ENCODE measurements at regions not wholly inside any gene's neighbourhood (a gene's known extent, or its start where the extent isn't known, plus 50 kb on each side); places are given as distances from the start of the nearest gene placed in this dataset.
"Not testable (repeated sequence)": the region's sequence is repeated elsewhere in the genome, so short reads cannot be mapped to it uniquely, and the experiment has no call there.

DNA sequence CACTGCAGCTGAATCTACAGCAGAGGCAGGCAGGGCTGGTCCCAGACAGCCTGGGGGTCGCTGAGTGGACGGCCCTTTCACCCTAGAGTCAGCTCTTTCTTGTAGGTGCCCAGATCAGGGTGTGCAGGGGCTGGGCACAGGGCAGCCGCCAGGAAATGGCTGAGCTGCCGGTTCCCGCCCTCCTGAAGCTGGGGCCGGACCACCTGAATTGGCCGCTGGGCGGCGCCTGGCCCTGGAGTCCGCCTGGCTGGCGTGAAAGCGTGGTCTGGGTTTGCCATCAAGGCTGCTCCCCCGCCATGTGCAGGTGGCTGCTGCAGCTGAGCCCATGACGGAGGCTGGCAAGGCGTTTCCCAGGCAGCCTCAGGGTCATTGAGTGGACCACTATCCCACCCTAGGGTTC is 85.7 kb downstream of the POTEM start:
- DNase-seq (ENCODE audit: low spot score), result not testable (repeated sequence)

DNA sequence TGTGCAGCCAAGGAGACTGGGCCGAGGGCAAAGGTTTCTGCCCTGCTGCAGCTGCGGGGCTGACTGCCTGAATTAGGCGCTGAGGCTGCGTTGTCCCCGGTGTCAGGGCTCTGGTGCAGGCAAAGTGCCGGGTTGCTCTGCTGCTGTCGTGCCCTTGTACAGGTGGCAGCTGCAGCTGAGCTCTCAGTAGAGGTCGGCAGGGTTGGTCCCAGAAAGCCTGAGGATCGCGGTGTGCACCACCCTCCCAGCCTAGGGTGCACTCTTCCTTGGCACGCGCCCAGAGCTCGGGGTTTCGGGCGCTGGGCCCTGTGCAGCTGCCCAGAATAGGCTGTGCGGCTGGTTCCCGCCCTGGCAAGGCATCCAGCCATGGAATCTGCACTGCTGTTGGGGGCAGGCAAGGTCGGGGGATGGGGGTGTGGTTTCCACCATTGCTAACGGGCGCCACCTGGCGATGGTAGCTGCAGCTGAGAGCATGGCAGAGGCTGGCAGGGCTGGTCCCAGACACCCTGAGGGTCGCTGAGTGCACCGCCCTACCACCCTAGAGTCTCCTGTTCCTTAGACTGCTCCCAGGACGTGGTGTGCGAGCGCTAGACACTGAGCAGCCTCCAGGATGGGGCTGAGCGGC is 86.3 kb downstream of the POTEM start:
- not testable (repeated sequence) for DNase-seq (ENCODE audit: low spot score)

GRCh38 chr14:19054108-19054721 is 87.0 kb downstream of the POTEM start:
- not testable (repeated sequence) for DNase-seq (ENCODE audit: low spot score)

- not testable (repeated sequence) for DNase-seq (ENCODE audit: low spot score)
These were observed 87.7 kb downstream of the POTEM start for GRCh38 chr14:19054934-19055333.

GRCh38 chr14:19059066-19059465 is 91.8 kb downstream of the POTEM start:
- DNase-seq (ENCODE audit: low spot score), result not testable (repeated sequence)

DNA sequence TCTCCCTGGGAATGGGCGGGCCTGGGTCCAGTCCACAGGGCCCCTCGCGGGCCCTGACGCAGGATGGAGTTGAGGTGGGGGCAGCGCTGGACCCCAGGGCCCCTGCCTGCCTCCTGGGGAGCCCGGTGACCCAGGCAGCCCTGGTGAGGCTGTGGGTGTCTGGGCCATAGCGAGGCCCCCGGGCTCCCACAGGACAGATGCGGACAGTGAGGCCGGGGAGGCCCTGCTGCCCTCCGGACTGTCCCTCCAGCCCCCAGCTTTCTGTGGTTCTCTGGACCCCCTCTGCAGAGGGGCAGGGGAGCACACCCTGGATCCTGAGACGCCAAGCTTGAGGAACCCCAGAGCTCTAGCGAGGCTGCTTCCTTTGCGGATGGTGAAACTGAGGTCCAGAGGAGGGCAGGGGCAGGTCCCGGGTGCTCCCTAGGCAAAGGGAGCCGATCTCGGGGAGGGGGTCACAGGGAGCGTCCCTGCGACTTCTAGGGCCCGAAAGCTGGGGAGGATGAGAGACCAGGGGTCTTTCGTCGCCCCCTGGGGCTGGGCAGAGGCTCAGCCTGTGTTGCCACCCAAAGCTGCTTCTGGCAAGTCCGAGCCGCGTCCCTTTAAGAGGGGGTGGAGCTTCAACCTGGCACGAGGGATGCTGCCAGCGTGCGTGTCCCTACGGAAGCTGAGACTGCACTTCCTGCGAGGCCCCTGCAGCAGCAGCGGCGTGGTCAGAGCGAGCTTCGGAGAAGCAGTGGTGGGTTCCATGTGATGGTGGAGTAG is 94.6 kb downstream of the POTEM start:
- DNase-seq (ENCODE audit: low spot score), result not testable (repeated sequence)

- not testable (repeated sequence) for DNase-seq (ENCODE audit: low spot score)
These were observed 101.7 kb downstream of the POTEM start for GRCh38 chr14:19068957-19069356.

- not testable (repeated sequence) for DNase-seq (ENCODE audit: low spot score)
These were observed 105.3 kb downstream of the POTEM start for GRCh38 chr14:19072518-19072917.

DNA sequence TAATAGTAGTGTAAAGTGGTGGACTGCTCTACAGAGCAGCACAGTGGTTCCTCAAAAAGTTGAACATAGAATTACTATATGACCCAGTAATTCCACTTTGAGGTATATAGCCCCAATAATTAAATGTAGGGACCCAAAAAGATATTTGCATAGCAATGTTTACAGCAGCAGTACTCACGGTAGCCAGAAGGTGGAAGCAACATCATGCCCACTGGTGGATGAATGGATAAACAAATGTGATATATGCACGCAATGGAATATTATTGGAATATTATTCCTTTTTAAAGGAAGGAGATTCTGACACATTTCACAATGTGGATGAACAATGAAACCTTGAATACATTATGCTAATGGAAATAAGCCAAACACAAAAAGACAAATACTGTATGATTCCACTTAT is 121.4 kb downstream of the POTEM start:
- not testable (repeated sequence) for DNase-seq (ENCODE audit: low spot score)

DNA sequence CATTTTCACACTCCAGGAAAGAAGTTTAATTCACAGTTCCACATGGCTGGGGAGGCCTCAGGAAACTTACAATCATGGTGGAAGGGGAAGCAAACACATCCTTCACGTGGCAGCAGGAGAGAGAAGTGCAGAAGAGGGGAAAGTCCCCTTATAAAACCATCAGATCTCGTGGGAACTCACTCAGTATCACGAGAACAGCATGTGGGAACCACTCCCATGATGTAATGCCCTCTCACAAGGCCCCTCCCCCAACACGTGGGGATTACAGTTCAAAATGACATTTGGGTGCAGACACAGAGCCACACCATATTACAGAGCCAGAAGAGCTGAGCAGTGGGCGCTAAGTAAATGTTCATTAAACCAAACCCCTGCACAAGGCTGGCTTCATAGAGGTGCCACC is 126.0 kb downstream of the POTEM start:
- not testable (repeated sequence) for DNase-seq (ENCODE audit: low spot score)

DNA sequence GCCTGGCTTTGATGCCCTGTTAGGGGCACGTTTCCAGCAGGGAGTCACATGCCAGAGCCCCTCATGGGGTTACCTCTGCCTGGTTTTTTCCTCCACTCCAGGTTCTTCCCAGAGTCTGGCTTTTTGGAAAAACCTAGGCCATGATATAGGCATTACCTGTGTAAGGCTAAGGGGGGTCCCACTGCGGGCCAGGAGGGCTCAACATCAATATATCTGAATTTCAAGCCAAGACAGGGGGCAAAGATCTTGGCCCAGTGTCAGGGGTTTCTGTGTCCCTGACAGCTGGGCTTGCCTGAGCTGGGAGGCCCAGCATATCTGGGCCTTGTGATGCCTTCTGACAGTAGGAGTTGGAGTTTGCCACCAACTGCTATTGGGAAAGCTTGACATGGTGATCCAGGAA is 127.5 kb downstream of the POTEM start:
- DNase-seq (ENCODE audit: low spot score), result not testable (repeated sequence)

DNA sequence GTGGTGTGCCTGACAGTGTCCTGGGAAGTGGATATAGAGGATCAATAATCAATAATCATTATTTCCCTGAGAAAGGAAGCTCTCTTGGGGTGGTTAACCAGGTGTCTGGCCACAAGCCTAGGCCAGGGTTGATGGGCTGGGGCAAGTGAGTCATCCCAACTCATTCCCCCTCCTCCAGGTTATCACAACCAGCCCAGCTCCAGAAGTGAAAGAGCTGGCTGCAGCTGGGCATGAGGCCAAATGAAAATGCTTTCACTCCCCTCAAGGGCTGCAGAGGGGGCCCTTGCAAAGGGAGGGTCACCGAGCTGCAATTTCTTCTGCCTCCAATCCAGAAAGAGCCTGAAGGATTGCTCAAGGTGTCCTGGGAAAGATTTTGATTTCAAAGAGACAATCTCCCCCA is 127.9 kb downstream of the POTEM start:
- not testable (repeated sequence) for DNase-seq (ENCODE audit: low spot score)

DNA sequence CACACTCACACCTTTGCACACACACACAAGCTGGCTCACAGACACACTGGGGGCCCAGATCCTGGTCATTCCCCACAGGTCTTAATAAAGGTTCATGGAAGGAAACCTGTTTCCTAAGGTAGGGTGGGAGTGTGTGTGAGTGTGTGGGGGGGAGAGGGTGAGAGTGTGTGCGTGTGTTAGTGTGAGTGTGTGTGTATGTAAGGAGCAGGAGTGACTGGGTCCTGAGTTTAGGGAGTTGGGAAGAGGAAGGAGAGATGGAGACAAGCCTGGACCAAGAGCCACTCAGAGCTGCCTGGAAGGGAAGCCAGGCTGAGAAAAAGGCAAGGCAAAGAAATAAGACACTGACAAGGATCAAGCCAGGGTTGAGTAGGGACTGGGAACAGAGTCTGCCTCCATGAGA is 129.2 kb downstream of the POTEM start:
- not testable (repeated sequence) for DNase-seq (ENCODE audit: low spot score)

GRCh38 chr14:19096876-19097275 is 129.6 kb downstream of the POTEM start:
- DNase-seq (ENCODE audit: low spot score), result not testable (repeated sequence)

DNA sequence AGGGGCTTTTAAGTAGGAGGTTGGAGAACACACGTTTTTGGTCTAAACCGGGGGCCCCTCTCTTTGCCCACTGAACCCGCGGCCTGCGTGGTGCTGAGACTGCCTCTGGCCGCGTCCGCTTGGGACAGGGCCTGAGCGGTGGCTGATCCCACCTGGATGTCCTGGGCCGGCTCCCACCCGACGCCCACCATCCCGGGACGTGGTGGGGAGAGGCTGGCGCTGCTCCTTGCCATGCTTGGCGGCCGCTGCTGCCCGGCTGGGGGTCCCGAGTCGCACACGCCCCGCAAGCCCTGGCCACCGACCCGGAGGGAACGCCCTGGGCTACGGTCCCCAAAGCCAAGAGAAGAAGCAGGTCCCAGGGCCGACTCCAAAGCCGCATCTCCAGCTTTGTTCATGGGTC is 130.1 kb downstream of the POTEM start:
- not testable (repeated sequence) for DNase-seq (ENCODE audit: low spot score)

- not testable (repeated sequence) for DNase-seq (ENCODE audit: low spot score)
These were observed 130.5 kb downstream of the POTEM start for GRCh38 chr14:19097750-19098149.

GRCh38 chr14:19098230-19098629 is 131.0 kb downstream of the POTEM start:
- not testable (repeated sequence) for DNase-seq (ENCODE audit: low spot score)

DNA sequence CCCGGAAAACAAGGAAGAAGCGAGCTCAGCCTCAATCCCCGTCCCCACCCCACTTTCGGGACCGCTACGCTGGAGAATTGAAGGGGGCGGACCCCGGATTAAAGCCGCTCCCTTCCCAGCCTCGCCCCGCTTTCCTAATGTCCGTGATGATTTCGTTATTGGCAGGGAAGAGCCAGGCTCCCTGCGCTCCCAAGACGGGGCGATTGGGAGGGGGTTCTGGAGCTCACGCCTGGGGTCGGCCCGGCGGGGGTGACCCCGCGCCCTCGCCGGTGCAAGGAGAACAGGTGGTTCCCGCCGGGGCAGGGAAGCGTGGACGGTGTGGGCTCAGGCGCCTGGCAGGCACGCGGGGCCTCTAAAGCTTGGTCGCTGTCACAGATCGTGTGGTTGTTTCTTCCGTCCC is 131.5 kb downstream of the POTEM start:
- DNase-seq (ENCODE audit: low spot score), result not testable (repeated sequence)

GRCh38 chr14:19099336-19099735 is 132.1 kb downstream of the POTEM start:
- not testable (repeated sequence) for DNase-seq (ENCODE audit: low spot score)

GRCh38 chr14:19099939-19100338 is 132.7 kb downstream of the POTEM start:
- DNase-seq (ENCODE audit: low spot score), result not testable (repeated sequence)

DNA sequence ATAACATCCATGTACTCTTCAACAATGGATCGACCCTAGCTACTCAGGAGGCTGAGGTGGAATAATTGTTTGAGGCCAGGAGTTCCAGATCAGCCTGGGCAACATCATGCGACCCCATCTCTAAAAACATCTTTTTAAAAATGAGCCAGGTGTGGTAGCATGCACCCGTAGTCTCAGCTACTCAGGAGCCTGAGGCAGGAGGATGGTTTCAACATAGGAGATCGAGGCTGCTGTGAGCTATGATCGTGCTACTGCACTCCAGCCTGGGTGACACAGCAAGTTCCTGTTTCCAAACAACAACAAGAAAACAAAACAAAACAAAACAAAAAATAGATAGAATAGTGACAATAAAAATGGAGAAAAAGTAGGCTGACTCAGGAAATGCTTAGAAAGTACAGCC is 138.3 kb downstream of the POTEM start:
- not testable (repeated sequence) for DNase-seq (ENCODE audit: low spot score)

DNA sequence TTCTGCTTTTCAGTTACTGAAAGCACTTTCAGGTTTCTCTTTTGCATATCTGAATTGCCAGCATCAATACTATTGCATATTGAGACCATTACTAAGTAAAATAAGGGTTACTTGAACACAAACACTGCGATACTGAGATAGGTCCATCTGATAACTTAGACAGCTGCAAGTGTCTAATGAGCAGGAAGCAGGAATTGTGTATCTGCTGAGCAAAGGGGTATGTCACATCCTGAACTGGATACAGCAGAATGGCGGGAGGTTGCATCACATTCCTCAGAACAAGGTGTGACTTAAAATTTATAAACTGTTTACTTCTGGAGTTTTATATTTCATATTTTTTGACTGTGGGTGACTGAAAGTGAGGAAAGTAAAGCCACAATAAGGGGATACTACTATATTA is 142.7 kb downstream of the POTEM start:
- not testable (repeated sequence) for DNase-seq (ENCODE audit: low spot score)

DNA sequence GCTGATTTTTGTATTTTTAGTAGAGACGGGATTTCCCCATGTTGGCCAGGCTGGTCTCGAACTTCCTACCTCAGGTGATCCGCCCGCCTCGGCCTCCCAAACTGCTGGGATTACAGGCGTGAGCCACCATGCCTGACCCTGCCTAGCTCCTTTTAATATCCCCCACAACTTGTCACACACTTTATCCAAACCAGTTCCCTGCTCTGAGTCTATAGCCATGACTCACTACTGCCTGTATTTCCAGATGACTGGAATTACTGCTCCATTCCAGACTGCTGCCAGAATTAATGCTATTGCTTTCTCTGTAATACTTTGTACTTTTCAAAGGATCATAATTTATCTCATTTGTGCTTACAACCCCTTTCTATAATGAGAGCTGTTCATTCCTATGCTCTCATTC is 153.1 kb downstream of the POTEM start:
- DNase-seq (ENCODE audit: low spot score), result not testable (repeated sequence)
